ENCODE measurements at regions not wholly inside any gene's neighbourhood (a gene's known extent, or its start where the extent isn't known, plus 50 kb on each side); places are given as distances from the start of the nearest gene placed in this dataset.

- no peak for TF ChIP-seq ZNF462 (CRISPR knock-in tag; IDR thresholded peaks at IDR 0.05)
Observed at GRCh38 chr7:45993621-45994020, 72.5 kb upstream of the IGFBP3 start (continued).

GRCh38 chr7:45992826-45993225 is 71.8 kb upstream of the IGFBP3 start:
- H4K20me1 ChIP-seq (replicated peaks; ENCODE audit: insufficient read depth): no peaks in the 10 kb centered on the region
- Mint-ChIP-seq H3K4me1 (peaks cover 2% of the 10 kb centered on the region; the same call in 1 of the 3 replicates), H3K36me3 (ENCODE audit: low read depth) (peaks cover 9% of the 10 kb centered on the region), H3K27ac (no peak overlapping the region), H3K27me3 (ENCODE audit: insufficient read depth, low read depth, poor library complexity) (peaks cover 12% of the 10 kb centered on the region), H3K9me3 (peaks cover 21% of the 10 kb centered on the region), H3K4me3 (no peak overlapping the region)
- no peak overlapping the region for H3K4me2 ChIP-seq
- H3K79me2 ChIP-seq (replicated peaks; ENCODE audit: insufficient read depth): no peaks in the 10 kb centered on the region
- H2AFZ ChIP-seq: no peak overlapping the region
- H3K9me2 ChIP-seq (ENCODE audit: insufficient read depth): peaks cover 23% of the 10 kb centered on the region
- H3F3A ChIP-seq (replicated peaks; ENCODE audit: low read depth): no peaks in the 10 kb centered on the region
- no peak overlapping the region for H3K4me3 ChIP-seq
- H3K27ac ChIP-seq (ENCODE audit: low read depth): no peak overlapping the region
- ATAC-seq: no peak
- DNase-seq (ENCODE audit: low spot score): no peak
- no peaks in the 10 kb centered on the region for H3K36me3 ChIP-seq (ENCODE audit: insufficient read depth)
- no peaks in the 10 kb centered on the region for H3K4me1 ChIP-seq (ENCODE audit: insufficient read depth)
- no peaks in the 10 kb centered on the region for H3K27me3 ChIP-seq (ENCODE audit: insufficient read depth)
- TF ChIP-seq ZNF462 (CRISPR knock-in tag; IDR thresholded peaks at IDR 0.05): no peak
- no peak for TF ChIP-seq POLR2AphosphoS5 (IDR thresholded peaks at IDR 0.05; ENCODE audit: low read depth)
- TF ChIP-seq CTCF (conservative IDR thresholded peaks at IDR 0.05; ENCODE audit: low read depth in 2 of 2): no peak
- TF ChIP-seq ZNF114 (CRISPR knock-in tag; IDR thresholded peaks at IDR 0.05): no peak
- TF ChIP-seq CREB1 (CRISPR knock-in tag; IDR thresholded peaks at IDR 0.05; ENCODE audit: low read depth): no peak
- no peak for TF ChIP-seq EZH2 (IDR thresholded peaks at IDR 0.05; ENCODE audit: low read depth, unreplicated experiment)
- TF ChIP-seq JUNB (IDR thresholded peaks at IDR 0.05; ENCODE audit: unreplicated experiment): no peak
- no peak for TF ChIP-seq EZH2phosphoT487 (IDR thresholded peaks at IDR 0.05; ENCODE audit: unreplicated experiment)
